ENCODE measurements at regions not wholly inside any gene's neighbourhood (a gene's known extent, or its start where the extent isn't known, plus 50 kb on each side); places are given as distances from the start of the nearest gene placed in this dataset.

- FAIRE-seq = no peak
These were observed 156.7 kb downstream of the MBL2 start for GRCh38 chr10:52615756-52616394.

- no peak for FAIRE-seq
These were observed 156.2 kb downstream of the MBL2 start for GRCh38 chr10:52616395-52616764.

GRCh38 chr10:52617346-52617745 is 155.2 kb downstream of the MBL2 start:
- FAIRE-seq = no peak

- no peak for FAIRE-seq
These were observed 153.5 kb downstream of the MBL2 start for GRCh38 chr10:52619052-52619451.

- no peak for FAIRE-seq
These were observed 150.9 kb downstream of the MBL2 start for GRCh38 chr10:52621635-52622079.

GRCh38 chr10:52623761-52624160 is 148.8 kb downstream of the MBL2 start:
- FAIRE-seq = no peak

GRCh38 chr10:52627279-52627678 is 145.3 kb downstream of the MBL2 start:
- no peak for FAIRE-seq

- FAIRE-seq = no peak
These were observed 141.4 kb downstream of the MBL2 start for GRCh38 chr10:52631146-52631545.

GRCh38 chr10:52631648-52632047 is 140.9 kb downstream of the MBL2 start:
- no peak for FAIRE-seq

GRCh38 chr10:52632591-52632990 is 140.0 kb downstream of the MBL2 start:
- no peak for FAIRE-seq

- no peak for FAIRE-seq
These were observed 139.3 kb downstream of the MBL2 start for GRCh38 chr10:52633266-52633665.

GRCh38 chr10:52635651-52636050 is 136.9 kb downstream of the MBL2 start:
- FAIRE-seq = no peak

GRCh38 chr10:52636874-52637273 is 135.7 kb downstream of the MBL2 start:
- FAIRE-seq = no peak

- no peak for FAIRE-seq
These were observed 135.0 kb downstream of the MBL2 start for GRCh38 chr10:52637592-52637991.

GRCh38 chr10:52639652-52640051 is 132.9 kb downstream of the MBL2 start:
- no peak for FAIRE-seq

- no peak for FAIRE-seq
These were observed 130.4 kb downstream of the MBL2 start for GRCh38 chr10:52642208-52642607.

GRCh38 chr10:52644373-52645186 is 128.0 kb downstream of the MBL2 start:
- no peak for FAIRE-seq

- FAIRE-seq = no peak
These were observed 127.3 kb downstream of the MBL2 start for GRCh38 chr10:52645187-52645758.

GRCh38 chr10:52649511-52649910 is 123.1 kb downstream of the MBL2 start:
- FAIRE-seq = no peak

- FAIRE-seq = no peak
These were observed 121.7 kb downstream of the MBL2 start for GRCh38 chr10:52650873-52651272.

- FAIRE-seq = no peak
These were observed 121.3 kb downstream of the MBL2 start for GRCh38 chr10:52651293-52651692.

GRCh38 chr10:52652431-52653262 is 119.9 kb downstream of the MBL2 start:
- FAIRE-seq = no peak

GRCh38 chr10:52653263-52653909 is 119.2 kb downstream of the MBL2 start:
- FAIRE-seq = no peak

Data from TTC549 (cell line).